ENCODE measurements at regions not wholly inside any gene's neighbourhood (a gene's known extent, or its start where the extent isn't known, plus 50 kb on each side); places are given as distances from the start of the nearest gene placed in this dataset.

DNA sequence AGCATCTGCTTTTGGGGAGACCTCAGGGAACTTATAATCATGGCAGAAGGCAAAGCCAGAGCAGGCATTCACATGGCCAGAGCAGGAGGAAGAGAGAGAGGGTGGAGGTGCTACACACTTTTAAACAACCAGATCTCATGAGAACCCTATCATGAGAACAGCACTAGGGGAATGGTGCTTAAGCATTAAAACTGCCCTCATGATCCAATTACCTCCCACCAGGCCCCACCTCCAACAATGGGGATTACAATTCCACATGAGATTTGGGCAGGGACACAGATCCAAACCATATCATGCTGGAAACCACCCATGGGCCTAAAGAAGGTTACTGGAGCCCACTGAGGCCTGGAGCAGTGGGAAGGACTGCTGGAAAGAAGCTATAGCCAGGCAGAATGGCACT, 66.9 kb upstream of the CHST1 start:
- TF ChIP-seq CTCF (IDR thresholded peaks at IDR 0.05 in 8 of 11, conservative IDR thresholded peaks at IDR 0.05 in 3 of 11) (no peak), POLR2A (IDR thresholded peaks at IDR 0.05) (no peak), POLR2AphosphoS5 (IDR thresholded peaks at IDR 0.05) (no peak)
